ENCODE measurements at regions not wholly inside any gene's neighbourhood (a gene's known extent, or its start where the extent isn't known, plus 50 kb on each side); places are given as distances from the start of the nearest gene placed in this dataset.

- no peak for DNase-seq
Observed at GRCh38 chr4:15232366-15233263, 195.2 kb upstream of the C1QTNF7 start.

DNA sequence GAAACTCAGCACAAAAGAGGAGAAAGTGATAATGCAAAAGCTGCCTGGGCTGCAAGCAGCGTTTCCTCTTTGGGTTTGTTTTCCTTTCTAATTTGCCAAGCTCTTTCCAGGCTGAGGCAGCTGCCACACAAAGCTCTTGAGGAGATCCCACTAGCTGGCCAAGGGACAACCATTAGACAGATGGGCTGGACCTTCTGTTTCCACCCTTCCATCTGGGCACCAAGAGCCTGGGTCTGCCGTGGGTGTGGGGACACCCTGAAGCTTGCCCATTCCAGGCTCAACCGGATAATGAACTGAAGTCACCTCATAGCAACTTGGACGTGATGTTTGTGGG lies 194.6 kb upstream of the C1QTNF7 start:
- DNase-seq: no peak

- no peak for DNase-seq
Observed at GRCh38 chr4:15233626-15234025, 194.2 kb upstream of the C1QTNF7 start.

DNA sequence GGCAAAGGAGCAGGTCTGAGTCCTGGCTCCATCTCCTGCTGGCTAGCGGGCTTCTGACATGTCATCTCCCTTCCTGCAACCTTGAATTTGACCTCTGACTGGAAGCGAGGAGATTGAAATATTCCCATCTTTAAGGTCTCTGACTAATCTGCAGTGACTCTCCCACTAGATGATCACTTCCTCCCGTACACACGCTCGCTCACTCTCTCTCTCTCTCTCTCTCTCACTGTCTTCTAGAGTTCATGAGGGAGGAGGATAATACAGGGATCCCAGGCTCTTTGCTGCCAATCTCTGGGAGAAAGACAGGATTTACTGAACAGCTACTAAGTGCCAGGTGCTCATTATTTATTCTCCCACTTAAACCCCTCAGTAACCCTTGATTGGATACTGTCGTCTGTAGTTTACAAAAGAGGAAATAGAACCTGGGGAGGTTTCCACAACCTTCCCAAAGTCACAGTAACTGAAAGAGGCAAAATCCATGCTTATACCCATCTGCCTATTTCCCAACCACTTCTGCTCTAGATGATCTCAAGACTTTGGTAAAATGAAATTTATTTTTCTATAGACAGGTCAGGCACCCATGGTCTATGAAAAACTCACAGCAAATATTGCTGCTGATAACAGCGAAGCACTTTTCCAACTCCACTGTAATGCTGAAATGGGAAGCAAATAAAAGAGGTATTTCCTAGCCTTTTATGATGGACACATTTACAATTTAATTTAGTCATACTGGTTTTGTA lies 193.5 kb upstream of the C1QTNF7 start:
- DNase-seq: no peak

DNA sequence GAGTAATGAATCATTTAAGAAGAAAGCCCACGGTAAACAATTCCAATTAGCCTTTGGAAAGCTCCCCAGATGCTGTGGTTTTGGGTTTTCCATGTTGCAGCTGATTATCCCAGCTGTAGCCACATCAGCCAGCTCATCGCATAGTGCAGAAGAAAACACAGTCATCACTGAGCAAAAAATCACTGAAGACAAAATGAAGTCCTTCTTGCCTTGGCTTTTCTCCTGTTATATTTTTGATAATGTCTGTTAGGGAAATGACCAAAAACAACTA lies 193.0 kb upstream of the C1QTNF7 start:
- no peak for DNase-seq

GRCh38 chr4:15235135-15235534 lies 192.7 kb upstream of the C1QTNF7 start:
- DNase-seq: no peak

DNA sequence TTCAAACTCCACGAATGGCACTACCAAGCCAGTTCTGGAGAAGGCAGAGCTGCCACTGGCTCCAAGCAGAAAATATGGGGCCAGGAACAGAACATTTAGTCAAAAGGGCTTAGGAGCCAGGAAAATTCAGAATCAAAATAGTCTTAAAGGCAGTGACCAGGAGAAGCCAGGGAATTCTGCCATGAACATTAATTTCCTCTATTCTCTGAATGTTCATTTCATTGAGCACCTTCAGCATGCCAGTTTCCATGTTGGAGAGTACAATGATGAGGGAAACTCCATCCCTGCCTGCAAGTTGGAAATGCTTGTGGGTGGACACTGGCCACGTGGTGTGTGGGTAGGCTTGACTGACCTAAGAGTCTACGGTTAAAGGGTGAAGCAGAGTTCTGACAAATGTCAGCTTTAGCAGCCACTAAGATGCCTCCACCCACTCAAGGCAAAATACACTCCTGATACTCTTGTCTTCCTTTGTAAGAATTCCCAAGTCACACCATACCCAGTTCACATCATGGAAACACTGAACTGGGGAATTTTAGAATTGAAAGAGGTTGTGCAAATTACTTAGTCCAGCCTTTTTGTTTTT lies 190.1 kb upstream of the C1QTNF7 start:
- no peak for DNase-seq

GRCh38 chr4:15238720-15239119 lies 189.1 kb upstream of the C1QTNF7 start:
- no peak for DNase-seq

DNA sequence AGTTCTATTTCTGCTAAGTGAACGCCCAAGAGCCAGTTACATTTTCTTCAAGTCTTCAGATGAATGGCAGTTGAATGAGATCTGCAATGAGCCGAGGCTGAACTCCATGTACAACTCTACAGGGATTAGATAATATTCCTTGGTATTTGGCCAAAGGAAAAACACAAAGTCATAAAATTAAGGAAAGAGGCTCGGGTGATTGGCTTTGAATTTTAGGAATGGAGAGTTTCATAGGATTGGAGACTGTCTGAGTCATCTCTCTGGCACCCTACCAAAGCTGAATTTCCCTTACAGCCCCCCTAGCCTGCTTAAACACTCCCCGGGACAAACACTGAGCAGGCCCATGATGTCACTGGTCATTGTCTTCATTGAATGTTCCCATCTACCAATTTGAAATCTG lies 188.0 kb upstream of the C1QTNF7 start:
- DNase-seq: no peak

- DNase-seq: no peak
Observed at GRCh38 chr4:15240764-15241163, 187.1 kb upstream of the C1QTNF7 start.

GRCh38 chr4:15242021-15242420 lies 185.8 kb upstream of the C1QTNF7 start:
- DNase-seq: no peak

DNA sequence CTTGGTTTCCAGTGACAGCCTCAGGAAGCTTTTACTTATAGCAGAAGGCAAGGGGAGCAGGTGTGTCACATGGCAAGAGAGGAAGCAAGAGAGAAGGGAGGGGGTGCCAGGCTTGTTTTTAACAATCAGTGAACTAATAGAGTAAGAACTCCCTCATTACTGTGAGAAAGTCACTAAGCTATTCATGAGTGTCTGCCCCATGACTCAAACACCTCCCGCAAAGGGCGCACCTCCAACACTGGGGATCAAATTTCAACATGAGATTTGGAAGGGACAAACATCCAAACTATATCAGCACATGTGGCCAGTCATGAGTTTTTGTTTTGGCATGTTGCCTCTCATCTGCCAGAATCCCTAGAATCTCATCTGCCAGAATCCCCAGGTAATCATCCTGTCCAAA lies 183.5 kb upstream of the C1QTNF7 start:
- DNase-seq: no peak

DNA sequence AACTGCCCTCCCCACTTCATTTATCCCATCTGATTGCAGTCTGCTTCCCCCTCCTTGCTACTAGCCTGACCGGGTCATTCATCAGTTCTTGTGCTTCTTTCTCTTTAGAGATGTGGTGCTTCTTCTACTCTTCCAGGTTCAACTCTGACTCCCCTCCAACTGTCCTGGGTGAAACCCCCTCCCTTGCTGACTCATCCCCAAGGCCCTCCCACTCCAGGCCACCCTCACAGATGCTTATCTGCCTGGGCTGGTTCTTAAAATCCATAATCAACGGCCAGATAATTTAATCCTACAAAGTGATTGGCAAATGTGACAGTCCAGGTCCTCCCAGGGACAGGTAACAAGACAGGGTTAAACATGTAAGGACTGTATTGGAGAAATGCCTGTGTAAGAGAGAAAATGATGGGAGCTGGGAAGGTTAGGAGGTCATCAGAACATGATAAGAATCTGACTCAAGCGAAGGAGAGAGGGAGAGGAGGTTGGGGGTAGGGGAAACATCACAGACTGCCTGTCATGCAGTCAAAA lies 182.8 kb upstream of the C1QTNF7 start:
- DNase-seq: no peak

DNA sequence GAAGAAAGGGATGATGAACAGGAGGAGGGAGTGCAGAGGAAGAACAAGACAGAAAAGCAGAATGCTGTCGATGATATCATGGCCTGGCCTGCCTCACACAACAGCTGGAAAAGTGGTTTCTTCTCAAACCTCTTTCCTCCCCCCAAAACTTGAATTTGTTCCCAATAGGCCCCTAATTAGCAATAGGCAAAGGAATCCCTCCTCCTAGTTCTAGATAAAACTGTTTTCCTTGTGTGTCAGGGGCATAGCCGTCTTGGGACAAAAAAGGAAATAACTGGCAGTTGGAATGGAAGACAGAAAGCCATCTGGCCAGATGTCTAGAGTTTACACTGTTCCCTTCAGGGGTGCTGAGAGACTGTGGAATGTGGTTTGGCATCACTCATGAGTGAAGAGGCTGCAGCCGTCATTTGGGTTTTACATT lies 177.8 kb upstream of the C1QTNF7 start:
- DNase-seq: no peak

- no peak for DNase-seq
Observed at GRCh38 chr4:15253349-15253748, 174.5 kb upstream of the C1QTNF7 start.

DNA sequence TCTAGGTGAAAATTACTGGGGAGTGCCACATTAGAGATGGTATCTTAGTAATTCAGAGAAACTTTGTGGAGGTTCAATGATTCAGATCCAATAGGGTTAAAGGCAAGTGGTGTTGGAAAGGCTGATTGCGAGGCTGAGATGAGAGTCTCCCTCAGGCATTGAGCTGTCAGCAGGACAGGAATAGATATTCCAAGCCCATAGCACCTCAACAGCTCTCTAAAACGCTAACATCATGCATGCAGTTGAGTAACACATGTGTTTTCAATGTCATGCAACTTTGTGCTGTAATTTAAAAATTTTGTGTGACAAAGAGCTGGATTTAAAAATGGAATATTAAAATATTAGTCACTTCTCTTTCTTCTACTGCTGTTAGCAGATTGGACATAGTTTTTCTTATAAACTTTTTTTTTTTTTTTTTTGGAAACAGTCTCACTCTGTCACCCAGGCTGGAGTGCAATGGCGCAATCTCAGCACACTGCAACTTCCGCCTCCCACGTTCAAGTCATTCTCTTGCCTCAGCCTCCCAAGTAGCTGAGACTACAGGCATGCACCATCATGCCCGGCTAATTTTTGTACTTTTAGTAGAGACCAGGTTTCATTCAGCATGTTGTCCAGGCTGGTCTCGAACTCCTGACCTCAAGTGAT lies 173.5 kb upstream of the C1QTNF7 start:
- DNase-seq: no peak

DNA sequence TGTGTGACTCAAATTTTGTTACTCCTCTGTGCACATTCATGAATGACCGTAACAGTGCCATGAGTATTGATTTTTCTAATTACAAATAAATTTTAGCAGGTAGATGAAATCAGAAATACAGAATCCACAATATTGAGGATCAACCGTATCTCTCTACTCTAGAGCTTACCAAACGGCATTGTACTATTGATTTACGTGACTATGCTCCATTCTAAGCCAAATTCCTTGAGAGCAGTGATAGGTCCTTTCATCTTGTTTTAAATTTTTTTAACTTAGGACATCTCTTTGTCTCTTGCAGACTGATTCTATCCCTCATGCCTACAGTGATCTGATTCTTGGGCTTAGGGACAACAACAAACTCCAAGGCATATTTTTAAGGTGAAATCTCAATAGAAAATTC lies 172.3 kb upstream of the C1QTNF7 start:
- DNase-seq: no peak

DNA sequence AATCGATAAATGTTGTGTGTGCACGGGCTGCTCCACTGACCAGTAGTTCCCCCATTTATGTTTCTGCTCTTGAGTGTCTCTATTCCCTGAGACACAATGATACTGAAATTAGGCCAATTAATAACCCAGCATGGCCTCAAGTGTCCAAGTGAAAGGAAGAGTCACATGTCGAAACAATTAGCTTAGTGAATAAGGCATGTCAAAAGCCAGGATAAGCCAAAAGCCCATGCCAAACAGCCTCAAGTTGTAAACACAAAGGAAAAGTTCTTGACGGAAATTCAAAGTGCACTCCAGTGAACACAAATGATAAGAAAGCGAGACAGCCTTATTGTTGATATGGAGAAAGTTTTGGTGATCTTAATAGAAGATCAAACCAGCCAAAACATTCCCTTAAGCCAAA lies 167.1 kb upstream of the C1QTNF7 start:
- DNase-seq: no peak

DNA sequence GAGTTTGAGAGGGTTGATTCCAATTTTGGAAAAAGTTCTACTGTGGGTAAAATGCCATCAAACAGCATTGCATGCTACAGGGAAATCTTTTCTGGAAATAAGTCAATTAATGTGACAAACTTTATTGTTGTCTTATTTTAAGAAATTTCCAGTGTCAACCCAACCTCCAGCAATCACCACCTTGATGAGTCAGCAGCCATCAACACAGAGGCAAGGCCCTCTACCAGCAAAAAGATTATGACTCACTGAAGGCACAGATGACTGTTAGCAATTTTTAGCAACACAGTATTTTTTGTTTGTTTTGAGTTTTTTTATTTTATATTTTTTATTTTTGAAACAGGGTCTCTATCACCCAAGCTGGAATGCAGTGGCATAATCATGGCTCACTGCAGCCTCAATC lies 165.4 kb upstream of the C1QTNF7 start:
- no peak for DNase-seq

GRCh38 chr4:15270201-15270600 lies 157.6 kb upstream of the C1QTNF7 start:
- DNase-seq: no peak

- no peak for DNase-seq
Observed at GRCh38 chr4:15286041-15286440, 141.8 kb upstream of the C1QTNF7 start.

- DNase-seq: no peak
Observed at GRCh38 chr4:15291122-15291521, 136.7 kb upstream of the C1QTNF7 start.

DNA sequence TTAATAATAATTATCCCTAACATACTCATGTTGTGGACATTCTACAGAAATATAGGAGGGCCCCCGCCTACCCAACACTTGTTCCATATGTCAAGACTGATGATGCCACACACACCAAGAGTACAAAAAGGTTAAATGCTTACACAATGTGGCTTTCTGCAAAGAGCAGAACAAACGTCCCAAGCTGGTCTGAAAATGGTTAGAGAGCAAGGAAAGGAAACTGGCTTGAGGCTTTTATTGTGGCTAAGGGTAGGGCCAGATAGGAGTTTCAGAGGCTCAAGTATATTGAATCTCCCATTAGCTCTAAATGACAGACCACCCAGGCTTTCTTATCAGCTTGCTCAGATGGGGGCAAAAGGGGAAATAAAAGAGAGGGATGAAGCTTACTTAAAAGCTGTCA lies 134.1 kb upstream of the C1QTNF7 start:
- DNase-seq: no peak

DNA sequence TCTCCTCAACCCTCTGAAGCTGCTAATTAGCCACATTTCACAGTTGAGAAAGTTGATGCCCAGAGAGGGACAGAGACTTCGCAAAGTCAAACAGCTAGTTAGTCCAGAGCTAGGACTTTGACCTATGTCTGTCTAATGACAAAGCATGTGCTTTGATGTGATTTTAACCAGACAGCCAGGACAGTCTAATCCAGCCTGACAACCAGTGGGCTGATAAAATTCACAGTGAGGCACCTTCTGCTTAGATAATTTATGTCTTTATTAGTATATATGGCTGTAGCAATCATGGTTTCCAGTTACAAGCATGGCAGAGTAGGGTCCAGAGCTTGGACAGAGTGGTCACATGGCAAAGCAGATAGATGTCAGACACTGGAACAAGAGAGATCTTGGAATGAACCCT lies 133.6 kb upstream of the C1QTNF7 start:
- DNase-seq: no peak
